Parathyroid adenoma (tissue), 2 donors: ENCODE measurements at regions not wholly inside any gene's neighbourhood (a gene's known extent, or its start where the extent isn't known, plus 50 kb on each side); places are given as distances from the start of the nearest gene placed in this dataset.
"Not testable (repeated sequence)": the region's sequence is repeated elsewhere in the genome, so short reads cannot be mapped to it uniquely, and the experiment has no call there.

ENCODE experiments used
- H2AFZ ChIP-seq: fragments of 300-600 bp; sonication (generic); one replicate; pipeline ENCODE4 v1.7.0; 2017; ENCODE audit warnings: antibody characterized with exemption, mild to moderate bottlenecking
- H3K27ac ChIP-seq: fragments of 300-600 bp; sonication (generic); one replicate; pipeline ENCODE4 v1.7.0; 2017
- H3K27me3 ChIP-seq: fragments of 300-600 bp; sonication (generic); one replicate; pipeline ENCODE4 v1.7.0; 2017; ENCODE audit warnings: low read length; ENCODE audit not compliant: control insufficient read depth, insufficient read depth
- H3K36me3 ChIP-seq: fragments of 300-600 bp; sonication (generic); one replicate; pipeline ENCODE4 v1.7.0; 2017; ENCODE audit warnings: low read length; ENCODE audit not compliant: control insufficient read depth, insufficient read depth
- H3K4me1 ChIP-seq: fragments of 300-600 bp; sonication (generic); one replicate; pipeline ENCODE4 v1.7.0; 2017; ENCODE audit warnings: control low read depth
- H3K4me2 ChIP-seq: fragments of 300-600 bp; sonication (generic); one replicate; pipeline ENCODE4 v1.7.0; 2017; ENCODE audit warnings: low read length
- H3K4me3 ChIP-seq: fragments of 300-600 bp; sonication (generic); one replicate; pipeline ENCODE4 v1.7.0; 2017; ENCODE audit warnings: low read depth, low read length
- H3K79me2 ChIP-seq: fragments of 300-600 bp; sonication (generic); one replicate; pipeline ENCODE4 v1.7.0; 2017; ENCODE audit warnings: control low read depth
- H3K9ac ChIP-seq: fragments of 300-600 bp; sonication (generic); one replicate; pipeline ENCODE4 v1.7.0; 2017; ENCODE audit warnings: mild to moderate bottlenecking
- H3K9me3 ChIP-seq: fragments of 300-600 bp; sonication (generic); one replicate; pipeline ENCODE4 v1.7.0; 2017; ENCODE audit warnings: low read length; ENCODE audit not compliant: control insufficient read depth
- CTCF ChIP-seq: fragments of 300-600 bp; sonication (generic); IDR thresholded peaks from one replicate; pipeline ENCODE4 v1.7.0; 2017; ENCODE audit warnings: antibody characterized with exemption, mild to moderate bottlenecking
- donor health status: primary hyperparathyroidism.

DNA sequence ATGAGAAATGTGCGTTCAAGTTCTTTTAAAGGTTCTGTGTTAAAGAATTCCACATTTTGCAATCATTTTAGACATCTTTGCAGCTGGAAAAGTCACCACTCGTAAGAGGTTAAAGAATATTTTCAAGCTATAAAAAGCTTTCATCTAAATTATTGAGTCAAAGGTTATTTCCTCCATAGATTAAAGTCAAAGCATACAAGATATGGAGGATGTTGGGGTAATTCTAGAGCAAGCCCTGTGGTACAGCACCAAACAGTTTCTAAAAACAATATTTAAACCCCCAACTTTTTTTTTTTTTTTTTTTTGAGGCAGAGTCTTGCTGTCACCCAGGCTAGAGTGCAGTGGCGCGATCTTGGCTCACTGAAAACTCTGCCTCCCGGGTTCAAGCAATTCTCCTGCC, 1299.8 kb upstream of the TMEM132C start:
- no peak for TF ChIP-seq CTCF
- H3K79me2 ChIP-seq: no peaks in the 10 kb centered on the region

DNA sequence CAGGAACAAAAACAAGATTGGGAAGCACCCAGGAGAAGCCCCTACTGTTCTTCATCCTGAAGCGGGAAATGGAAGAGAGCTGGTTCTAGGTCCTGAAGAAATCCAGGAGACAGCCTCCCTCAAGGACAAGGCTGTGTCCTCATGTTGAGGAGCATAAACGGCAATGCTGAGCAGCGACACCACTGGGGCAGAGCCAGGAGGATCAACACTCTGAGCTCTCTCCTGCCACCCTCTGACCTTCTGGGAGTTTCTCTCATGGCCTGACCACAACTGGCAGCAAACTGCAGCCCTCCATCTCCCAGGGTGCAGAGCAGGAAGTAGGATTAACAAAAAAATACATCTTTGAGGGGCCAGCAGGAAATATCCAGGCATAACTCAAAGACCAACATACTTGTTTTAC, 1292.2 kb upstream of the TMEM132C start:
- H3K27me3 ChIP-seq: no peaks in the 10 kb centered on the region
- TF ChIP-seq CTCF: no peak
- no peaks in the 10 kb centered on the region for H3K79me2 ChIP-seq
- H3K36me3 ChIP-seq: no peaks in the 10 kb centered on the region
- H3K4me3 ChIP-seq: no peak overlapping the region
- no peaks in the 10 kb centered on the region for H3K4me1 ChIP-seq
- H3K27ac ChIP-seq: no peak overlapping the region
- H3K9me3 ChIP-seq: no peaks in the 10 kb centered on the region
- H2AFZ ChIP-seq: no peak overlapping the region
- H3K4me2 ChIP-seq: no peak overlapping the region
- H3K9ac ChIP-seq: no peak overlapping the region

More for the DNA sequence above, 1299.8 kb upstream of the TMEM132C start:
- no peak overlapping the region for H3K4me3 ChIP-seq
- H3K36me3 ChIP-seq: no peaks in the 10 kb centered on the region
- H3K27ac ChIP-seq: no peak overlapping the region
- no peaks in the 10 kb centered on the region for H3K27me3 ChIP-seq
- no peaks in the 10 kb centered on the region for H3K4me1 ChIP-seq
- H3K9ac ChIP-seq: no peak overlapping the region
- H2AFZ ChIP-seq: no peak overlapping the region
- H3K4me2 ChIP-seq: no peak overlapping the region
- H3K9me3 ChIP-seq: no peaks in the 10 kb centered on the region

DNA sequence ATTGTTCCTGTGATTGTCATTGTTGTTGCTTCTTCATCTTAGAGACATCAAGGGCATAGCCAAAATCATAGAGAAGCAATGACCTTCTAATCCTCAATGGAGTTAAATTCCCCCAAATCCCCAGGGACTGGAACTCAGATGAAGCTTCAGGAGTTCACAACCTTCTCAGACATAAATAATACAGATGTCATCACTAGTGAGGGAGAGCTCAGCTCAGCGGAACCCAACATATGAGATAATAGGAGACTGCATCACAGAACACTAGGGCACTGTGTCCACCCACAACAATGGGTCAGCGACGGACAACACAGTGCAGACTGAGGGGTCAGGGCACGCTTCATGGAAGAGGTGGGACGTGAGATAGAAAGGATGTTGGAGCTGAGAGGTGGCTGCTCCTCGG, 1290.4 kb upstream of the TMEM132C start:
- Histone ChIP-seq H3K27ac (no peak overlapping the region), H3K9me3 (no peaks in the 10 kb centered on the region), H3K9ac (no peak overlapping the region), H3K4me3 (no peak overlapping the region), H3K36me3 (no peaks in the 10 kb centered on the region), H3K4me2 (no peak overlapping the region), H2AFZ (no peak overlapping the region), H3K79me2 (no peaks in the 10 kb centered on the region), H3K4me1 (no peaks in the 10 kb centered on the region), H3K27me3 (no peaks in the 10 kb centered on the region)
- TF ChIP-seq CTCF: no peak

GRCh38 chr12:126979564-126979963, 1287.4 kb upstream of the TMEM132C start:
- not testable (repeated sequence) for H3K9me3 ChIP-seq, H3K79me2 ChIP-seq, H3K27me3 ChIP-seq, H3K4me3 ChIP-seq, H3K4me1 ChIP-seq, H3K27ac ChIP-seq, H3K4me2 ChIP-seq, H3K9ac ChIP-seq, H2AFZ ChIP-seq, H3K36me3 ChIP-seq

DNA sequence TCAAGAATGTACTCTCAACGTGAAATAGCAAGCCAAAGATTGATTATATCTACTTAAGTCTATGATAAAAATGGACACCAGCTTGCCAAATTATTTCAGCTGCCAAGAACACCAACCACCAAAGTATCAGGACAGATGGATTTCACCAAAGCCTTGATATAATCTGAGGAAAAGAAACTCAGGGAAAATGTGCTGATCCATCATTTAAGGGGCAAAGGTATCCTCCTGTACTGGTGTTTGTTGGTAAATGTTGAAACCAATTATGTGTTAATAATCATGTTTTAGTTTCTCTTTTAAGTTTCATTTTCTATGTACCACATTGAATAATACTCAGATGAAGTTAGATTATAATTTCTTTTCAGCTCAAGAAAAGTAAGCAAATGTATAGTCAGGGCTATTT, 1284.3 kb upstream of the TMEM132C start:
- no peak overlapping the region for H3K4me3 ChIP-seq
- H3K79me2 ChIP-seq: no peaks in the 10 kb centered on the region
- H3K9ac ChIP-seq: no peak overlapping the region
- H3K36me3 ChIP-seq: no peaks in the 10 kb centered on the region
- peaks cover 6% of the 10 kb centered on the region for H3K9me3 ChIP-seq
- no peak for TF ChIP-seq CTCF
- no peak overlapping the region for H3K4me2 ChIP-seq
- H2AFZ ChIP-seq: no peak overlapping the region
- no peaks in the 10 kb centered on the region for H3K27me3 ChIP-seq
- H3K4me1 ChIP-seq: no peaks in the 10 kb centered on the region
- no peak overlapping the region for H3K27ac ChIP-seq

DNA sequence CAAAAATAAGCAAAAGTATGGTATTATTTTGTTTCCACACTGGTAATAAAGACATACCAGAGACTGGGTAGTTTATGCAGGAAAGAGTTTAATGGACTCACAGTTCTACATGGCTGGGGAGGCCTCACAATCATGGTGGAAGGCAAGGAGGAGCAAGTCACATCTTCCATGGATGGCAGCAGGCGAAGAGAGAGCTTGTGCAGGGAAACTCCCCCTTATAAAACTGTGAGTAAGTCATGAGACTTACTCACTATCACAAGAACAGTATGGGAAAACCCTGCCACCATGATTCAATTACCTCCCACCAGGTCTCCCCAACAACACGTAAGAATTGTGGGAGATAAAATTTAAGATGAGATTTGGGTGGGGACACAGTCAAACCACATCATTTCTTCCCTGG, 1283.2 kb upstream of the TMEM132C start:
- H3K4me1 ChIP-seq, H3K27ac ChIP-seq, H3K4me2 ChIP-seq, H3K9me3 ChIP-seq, H3K79me2 ChIP-seq, H2AFZ ChIP-seq, H3K27me3 ChIP-seq, H3K9ac ChIP-seq, H3K36me3 ChIP-seq, H3K4me3 ChIP-seq: not testable (repeated sequence)

- not testable (repeated sequence) for H2AFZ ChIP-seq, H3K4me3 ChIP-seq, H3K4me1 ChIP-seq, H3K27me3 ChIP-seq, H3K27ac ChIP-seq, H3K4me2 ChIP-seq, H3K36me3 ChIP-seq, H3K9me3 ChIP-seq, H3K79me2 ChIP-seq, H3K9ac ChIP-seq
These were observed 1281.3 kb upstream of the TMEM132C start for GRCh38 chr12:126985663-126986062.
